Cardiac fibroblast (primary cell): ENCODE measurements at regions not wholly inside any gene's neighbourhood (a gene's known extent, or its start where the extent isn't known, plus 50 kb on each side); places are given as distances from the start of the nearest gene placed in this dataset.
A peak's percentile ranks its signal among the peaks of the same experiment; 100 is the strongest.

Source experiments
- DNase-seq, 2 donors: peaks; one replicate each; pipeline versions ENCODE4 v3.0.0 to v3.0.0-alpha.2; 2010; ENCODE audit warnings: low read depth in 2 of 2
- H3K4me3 ChIP-seq, 2 donors: replicated peaks in 1 of 2; 1 replicate in 1 of 2; 2 replicates in 1 of 2; pipeline ENCODE4 v1.5.1; 2011; ENCODE audit warnings: low read depth in 2 of 2, low read length in 2 of 2, mild to moderate bottlenecking in 2 of 2, moderate library complexity in 1 of 2
- CTCF ChIP-seq: IDR thresholded peaks from one replicate; pipeline ENCODE4 v1.5.1; 2011; ENCODE audit warnings: low read depth, mild to moderate bottlenecking, low read length, inconsistent platforms

GRCh38 chr4:123339507-123340380, 56.9 kb upstream of the SPRY1 start:
- no peak for DNase-seq
- no peak overlapping the region for H3K4me3 ChIP-seq
- no peak for TF ChIP-seq CTCF

- no peak for TF ChIP-seq CTCF
- H3K4me3 ChIP-seq, result no peak overlapping the region
- peak; percentile 83 to 98 for DNase-seq
Measured at GRCh38 chr4:123340381-123340701, 56.3 kb upstream of the SPRY1 start.

GRCh38 chr4:123342498-123342897, 54.1 kb upstream of the SPRY1 start:
- no peak for TF ChIP-seq CTCF
- no peak overlapping the region for H3K4me3 ChIP-seq
- no peak for DNase-seq

GRCh38 chr4:123343400-123344041, 53.1 kb upstream of the SPRY1 start:
- DNase-seq, result peak; percentile 44 to 74
- no peak overlapping the region for H3K4me3 ChIP-seq
- no peak for TF ChIP-seq CTCF

GRCh38 chr4:123345137-123345934, 51.3 kb upstream of the SPRY1 start:
- no peak for TF ChIP-seq CTCF
- DNase-seq, result no peak
- H3K4me3 ChIP-seq, result no peak overlapping the region

- TF ChIP-seq CTCF, result no peak
Measured at GRCh38 chr4:123345935-123346300, 50.7 kb upstream of the SPRY1 start.

More at GRCh38 chr4:123345935-123346300, 50.7 kb upstream of the SPRY1 start:
- DNase-seq, result no peak
- H3K4me3 ChIP-seq, result no peak overlapping the region
